ENCODE measurements at regions not wholly inside any gene's neighbourhood (a gene's known extent, or its start where the extent isn't known, plus 50 kb on each side); places are given as distances from the start of the nearest gene placed in this dataset.

DNA sequence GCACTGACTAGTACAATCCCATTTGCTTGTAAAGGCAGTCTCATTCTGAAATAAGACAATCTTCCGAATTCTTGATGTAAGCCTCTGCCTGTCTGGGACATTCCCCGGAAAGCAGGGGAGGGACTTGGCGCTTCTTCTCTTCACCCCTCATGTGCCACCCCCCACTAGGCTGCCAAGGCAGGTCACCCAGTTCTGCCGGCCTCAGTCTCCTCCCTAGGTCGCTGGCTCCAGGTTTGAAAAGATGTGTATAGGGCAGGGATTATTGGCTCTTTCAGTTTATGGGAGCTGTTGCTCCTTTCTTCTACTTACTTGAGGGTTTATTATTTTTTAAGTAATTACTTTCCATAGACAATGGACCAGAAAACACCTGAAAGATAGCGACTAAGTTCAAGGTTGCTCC lies 158.1 kb upstream of the RPS6KA2 start:
- TF ChIP-seq, protein P1, sequence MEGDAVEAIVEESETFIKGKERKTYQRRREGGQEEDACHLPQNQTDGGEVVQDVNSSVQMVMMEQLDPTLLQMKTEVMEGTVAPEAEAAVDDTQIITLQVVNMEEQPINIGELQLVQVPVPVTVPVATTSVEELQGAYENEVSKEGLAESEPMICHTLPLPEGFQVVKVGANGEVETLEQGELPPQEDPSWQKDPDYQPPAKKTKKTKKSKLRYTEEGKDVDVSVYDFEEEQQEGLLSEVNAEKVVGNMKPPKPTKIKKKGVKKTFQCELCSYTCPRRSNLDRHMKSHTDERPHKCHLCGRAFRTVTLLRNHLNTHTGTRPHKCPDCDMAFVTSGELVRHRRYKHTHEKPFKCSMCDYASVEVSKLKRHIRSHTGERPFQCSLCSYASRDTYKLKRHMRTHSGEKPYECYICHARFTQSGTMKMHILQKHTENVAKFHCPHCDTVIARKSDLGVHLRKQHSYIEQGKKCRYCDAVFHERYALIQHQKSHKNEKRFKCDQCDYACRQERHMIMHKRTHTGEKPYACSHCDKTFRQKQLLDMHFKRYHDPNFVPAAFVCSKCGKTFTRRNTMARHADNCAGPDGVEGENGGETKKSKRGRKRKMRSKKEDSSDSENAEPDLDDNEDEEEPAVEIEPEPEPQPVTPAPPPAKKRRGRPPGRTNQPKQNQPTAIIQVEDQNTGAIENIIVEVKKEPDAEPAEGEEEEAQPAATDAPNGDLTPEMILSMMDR (IDR thresholded peaks at IDR 0.05) = no peak
- TF ChIP-seq POLR2A (IDR thresholded peaks at IDR 0.05) = no peak
